ENCODE measurements at regions not wholly inside any gene's neighbourhood (a gene's known extent, or its start where the extent isn't known, plus 50 kb on each side); places are given as distances from the start of the nearest gene placed in this dataset.

DNA sequence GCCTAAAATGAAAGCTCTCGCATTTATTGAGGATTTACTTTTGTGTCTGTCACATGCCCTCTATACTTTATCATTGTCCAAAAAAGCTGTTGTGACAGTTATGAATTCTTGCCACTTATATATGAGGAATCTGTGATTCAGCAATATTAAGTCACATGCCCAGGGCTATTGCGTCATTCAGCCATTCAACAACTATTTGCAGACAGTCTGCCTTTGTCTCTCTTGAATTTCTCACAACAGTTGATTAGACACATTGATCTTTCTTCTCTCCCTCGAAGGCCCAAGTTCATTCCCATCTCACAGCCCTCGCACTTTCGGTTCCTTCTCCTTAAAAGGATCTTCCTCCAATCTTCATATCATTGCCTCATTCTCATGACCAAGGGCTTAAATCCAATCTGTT lies 342.6 kb downstream of the MZT1 start (continued):
- TF ChIP-seq JUNB (CRISPR knock-in tag; IDR thresholded peaks at IDR 0.05; ENCODE audit: borderline replicate concordance) (no peak), ZNF10 (CRISPR knock-in tag; IDR thresholded peaks at IDR 0.05; ENCODE audit: borderline replicate concordance, low read depth) (no peak)
- TF ChIP-seq, protein P1, sequence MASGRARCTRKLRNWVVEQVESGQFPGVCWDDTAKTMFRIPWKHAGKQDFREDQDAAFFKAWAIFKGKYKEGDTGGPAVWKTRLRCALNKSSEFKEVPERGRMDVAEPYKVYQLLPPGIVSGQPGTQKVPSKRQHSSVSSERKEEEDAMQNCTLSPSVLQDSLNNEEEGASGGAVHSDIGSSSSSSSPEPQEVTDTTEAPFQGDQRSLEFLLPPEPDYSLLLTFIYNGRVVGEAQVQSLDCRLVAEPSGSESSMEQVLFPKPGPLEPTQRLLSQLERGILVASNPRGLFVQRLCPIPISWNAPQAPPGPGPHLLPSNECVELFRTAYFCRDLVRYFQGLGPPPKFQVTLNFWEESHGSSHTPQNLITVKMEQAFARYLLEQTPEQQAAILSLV (CRISPR knock-in tag; IDR thresholded peaks at IDR 0.05; ENCODE audit: borderline replicate concordance): no peak

DNA sequence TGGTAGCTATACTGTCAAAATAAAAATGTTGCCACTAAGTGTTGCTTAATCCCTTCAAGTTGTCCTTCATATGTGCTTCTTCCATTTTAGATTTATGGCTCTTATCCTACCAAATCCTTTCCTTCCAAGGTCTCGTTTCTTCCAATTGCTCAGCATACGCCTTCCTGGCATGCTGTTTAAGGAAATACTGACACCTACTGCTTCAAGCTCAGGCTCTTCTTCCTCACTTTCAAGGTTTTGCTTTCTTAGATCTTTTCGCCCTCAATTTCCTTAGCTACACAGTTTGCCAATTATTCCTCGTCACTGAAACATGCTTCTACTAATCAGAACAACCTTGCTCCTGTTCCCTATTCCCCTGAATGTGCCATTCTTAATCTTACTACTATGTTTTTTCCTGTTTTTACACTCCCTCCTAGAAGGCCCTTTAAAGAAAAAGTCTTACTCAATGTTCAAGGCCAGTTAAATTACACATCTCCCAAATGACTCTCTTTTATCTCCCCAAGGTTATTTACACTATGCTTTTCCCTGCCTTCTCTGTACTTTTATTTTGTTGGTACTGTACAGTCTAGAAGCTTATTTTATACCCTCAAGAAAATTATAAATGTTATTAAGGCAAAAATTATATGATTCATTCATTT lies 343.1 kb downstream of the MZT1 start:
- Histone ChIP-seq H3K4me2 (ENCODE audit: low read depth, low read length) (peak overlapping the region; percentile 13; the same call in 1 of the 2 replicates), H2AFZ (ENCODE audit: low read length) (no peak overlapping the region), H3K9me3 (ENCODE audit: low read length) (no peaks in the 10 kb centered on the region), H3K27ac (ENCODE audit: extremely low read length, insufficient read depth, low read length) (no peak overlapping the region), H3K36me3 (replicated peaks in 1 of 2; ENCODE audit: control insufficient read depth in 1 of 2, insufficient read depth in 2 of 2, low read length in 2 of 2) (no peaks in the 10 kb centered on the region), H4K20me1 (ENCODE audit: insufficient read depth, low read length) (no peaks in the 10 kb centered on the region), H3K27me3 (ENCODE audit: control insufficient read depth in 1 of 2, insufficient read depth in 2 of 2, low read length in 2 of 2) (no peaks in the 10 kb centered on the region), H3K9ac (ENCODE audit: insufficient read depth, low read depth, low read length) (no peak overlapping the region), H3K4me3 (replicated peaks in 1 of 3; ENCODE audit: insufficient read depth in 1 of 3, low read depth in 2 of 3, low read length in 3 of 3) (no peak overlapping the region), H3K79me2 (ENCODE audit: insufficient read depth, low read length) (no peaks in the 10 kb centered on the region), H3K4me1 (ENCODE audit: insufficient read depth, low read length) (peaks cover 26% of the 10 kb centered on the region)
- FAIRE-seq (no peak), ATAC-seq (peak; percentile 48), DNase-seq (ENCODE audit: low spot score) (peak; percentile 14)
- in situ Hi-C loops (cut with HindIII; ENCODE audit: extremely low pct_ligation_motif_present, low pct_unique_long_range_greater_than_20kb) (no loop called here), intact Hi-C loops (cut with micrococcal nuclease; ENCODE audit: unreplicated experiment) (no loop called here)
- CTCF ChIA-PET (ENCODE audit: low intra/inter-chr PET ratio, low total read pairs): no interaction called here
- WGBS (ENCODE audit: low lambda C conversion rate): 48% methylated on average over 4 of the region's 4 CpGs
- POLR2A ChIA-PET: no interaction called here
- no TSS peak for BruUV-seq (replicated peaks)
- TF ChIP-seq NFKB2 (CRISPR knock-in tag; IDR thresholded peaks at IDR 0.05; ENCODE audit: borderline replicate concordance): no peak
- no peak for TF ChIP-seq TFE3 (CRISPR knock-in tag; IDR thresholded peaks at IDR 0.05)
- no peak for TF ChIP-seq HOXA3 (CRISPR knock-in tag; IDR thresholded peaks at IDR 0.05)
- TF ChIP-seq HDAC1 (CRISPR knock-in tag; IDR thresholded peaks at IDR 0.05): no peak
- no peak for TF ChIP-seq ZZZ3 (CRISPR knock-in tag; IDR thresholded peaks at IDR 0.05; ENCODE audit: borderline replicate concordance)
- no peak for TF ChIP-seq CEBPB (IDR thresholded peaks at IDR 0.05; ENCODE audit: borderline replicate concordance, low read depth, low read length)
- TF ChIP-seq, protein P2, sequence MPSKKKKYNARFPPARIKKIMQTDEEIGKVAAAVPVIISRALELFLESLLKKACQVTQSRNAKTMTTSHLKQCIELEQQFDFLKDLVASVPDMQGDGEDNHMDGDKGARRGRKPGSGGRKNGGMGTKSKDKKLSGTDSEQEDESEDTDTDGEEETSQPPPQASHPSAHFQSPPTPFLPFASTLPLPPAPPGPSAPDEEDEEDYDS (CRISPR knock-in tag; IDR thresholded peaks at IDR 0.05): no peak
- TF ChIP-seq PTBP1 (IDR thresholded peaks at IDR 0.05; ENCODE audit: low read depth, low read length, poor library complexity, severe bottlenecking): no peak
- TF ChIP-seq PAF1 (CRISPR knock-in tag; IDR thresholded peaks at IDR 0.05): no peak
- TF ChIP-seq ZBTB34 (CRISPR knock-in tag; IDR thresholded peaks at IDR 0.05): no peak
- no peak for TF ChIP-seq NFE2L2 (IDR thresholded peaks at IDR 0.05; ENCODE audit: low read length)
- peak; percentile 74 for TF ChIP-seq GATAD2A (CRISPR knock-in tag; IDR thresholded peaks at IDR 0.05)
- no peak for TF ChIP-seq HDAC6 (IDR thresholded peaks at IDR 0.05; ENCODE audit: low read depth, low read length)
- no peak for TF ChIP-seq ZNF296 (CRISPR knock-in tag; conservative IDR thresholded peaks at IDR 0.05)
- TF ChIP-seq ZNF503 (CRISPR knock-in tag; IDR thresholded peaks at IDR 0.05): no peak
